ENCODE measurements at regions not wholly inside any gene's neighbourhood (a gene's known extent, or its start where the extent isn't known, plus 50 kb on each side); places are given as distances from the start of the nearest gene placed in this dataset.
A peak's percentile ranks its signal among the peaks of the same experiment; 100 is the strongest.

DNA sequence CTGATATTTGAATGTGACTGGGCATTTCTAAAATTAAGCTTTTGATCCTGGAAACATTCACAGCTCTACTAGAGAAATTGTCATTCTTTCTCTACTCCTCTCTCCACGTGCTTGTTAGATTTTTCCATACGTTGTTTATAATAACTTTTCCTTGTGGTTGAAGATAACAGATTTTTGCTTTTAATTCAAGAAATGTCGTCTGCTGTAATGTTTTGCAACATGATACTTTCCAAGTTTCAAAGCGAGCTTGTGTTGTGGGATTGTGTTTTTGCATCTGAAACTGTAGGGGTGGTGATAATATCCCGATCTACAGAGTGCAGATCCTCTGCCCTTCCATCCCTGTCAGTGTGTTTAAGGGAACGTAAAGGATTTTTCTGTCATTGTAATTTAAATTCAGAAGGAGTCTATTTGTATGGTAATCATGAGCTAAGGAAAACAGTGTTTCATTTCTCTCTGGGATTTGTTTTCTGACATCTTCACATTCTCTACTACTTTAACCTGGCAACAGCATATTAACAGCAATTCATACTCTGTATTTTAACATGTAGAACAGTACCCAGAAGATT lies 321.4 kb downstream of the FAT3 start:
- H4K20me1 ChIP-seq (ENCODE audit: insufficient read depth): no peaks in the 10 kb centered on the region
- no peaks in the 10 kb centered on the region for H3K36me3 ChIP-seq (ENCODE audit: insufficient read depth, low read length)
- peak overlapping the region; percentile 18 for H3K9ac ChIP-seq (ENCODE audit: low read length)
- H3K79me2 ChIP-seq (replicated peaks; ENCODE audit: insufficient read depth, low read length): no peaks in the 10 kb centered on the region
- no peaks in the 10 kb centered on the region for H3K9me2 ChIP-seq (ENCODE audit: insufficient read depth, low read length)
- H3K4me2 ChIP-seq (ENCODE audit: low read length): peak overlapping the region; percentile 38
- peaks cover 4% of the 10 kb centered on the region for H3F3A ChIP-seq (ENCODE audit: insufficient read depth, low read length, poor library complexity, severe bottlenecking)
- peak; percentile 36 for TF ChIP-seq POLR2AphosphoS5 (IDR thresholded peaks at IDR 0.05)
- TF ChIP-seq EP300 (conservative IDR thresholded peaks at IDR 0.05; ENCODE audit: poor library complexity, severe bottlenecking): peak; percentile 81
- TF ChIP-seq, protein P1, sequence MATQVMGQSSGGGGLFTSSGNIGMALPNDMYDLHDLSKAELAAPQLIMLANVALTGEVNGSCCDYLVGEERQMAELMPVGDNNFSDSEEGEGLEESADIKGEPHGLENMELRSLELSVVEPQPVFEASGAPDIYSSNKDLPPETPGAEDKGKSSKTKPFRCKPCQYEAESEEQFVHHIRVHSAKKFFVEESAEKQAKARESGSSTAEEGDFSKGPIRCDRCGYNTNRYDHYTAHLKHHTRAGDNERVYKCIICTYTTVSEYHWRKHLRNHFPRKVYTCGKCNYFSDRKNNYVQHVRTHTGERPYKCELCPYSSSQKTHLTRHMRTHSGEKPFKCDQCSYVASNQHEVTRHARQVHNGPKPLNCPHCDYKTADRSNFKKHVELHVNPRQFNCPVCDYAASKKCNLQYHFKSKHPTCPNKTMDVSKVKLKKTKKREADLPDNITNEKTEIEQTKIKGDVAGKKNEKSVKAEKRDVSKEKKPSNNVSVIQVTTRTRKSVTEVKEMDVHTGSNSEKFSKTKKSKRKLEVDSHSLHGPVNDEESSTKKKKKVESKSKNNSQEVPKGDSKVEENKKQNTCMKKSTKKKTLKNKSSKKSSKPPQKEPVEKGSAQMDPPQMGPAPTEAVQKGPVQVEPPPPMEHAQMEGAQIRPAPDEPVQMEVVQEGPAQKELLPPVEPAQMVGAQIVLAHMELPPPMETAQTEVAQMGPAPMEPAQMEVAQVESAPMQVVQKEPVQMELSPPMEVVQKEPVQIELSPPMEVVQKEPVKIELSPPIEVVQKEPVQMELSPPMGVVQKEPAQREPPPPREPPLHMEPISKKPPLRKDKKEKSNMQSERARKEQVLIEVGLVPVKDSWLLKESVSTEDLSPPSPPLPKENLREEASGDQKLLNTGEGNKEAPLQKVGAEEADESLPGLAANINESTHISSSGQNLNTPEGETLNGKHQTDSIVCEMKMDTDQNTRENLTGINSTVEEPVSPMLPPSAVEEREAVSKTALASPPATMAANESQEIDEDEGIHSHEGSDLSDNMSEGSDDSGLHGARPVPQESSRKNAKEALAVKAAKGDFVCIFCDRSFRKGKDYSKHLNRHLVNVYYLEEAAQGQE (IDR thresholded peaks at IDR 0.05; ENCODE audit: borderline replicate concordance): peak; percentile 62
- no peak for TF ChIP-seq EZH2 (IDR thresholded peaks at IDR 0.05; ENCODE audit: borderline replicate concordance, insufficient read depth, low read length, poor library complexity, severe bottlenecking)
- no peak for TF ChIP-seq TAF1 (IDR thresholded peaks at IDR 0.05; ENCODE audit: low read depth)
- peak; percentile 26 for TF ChIP-seq SMC3 (conservative IDR thresholded peaks at IDR 0.05; ENCODE audit: poor library complexity)
- H3K27ac ChIP-seq (ENCODE audit: low read length): peak overlapping the region; percentile 66
- H3K9me3 ChIP-seq (ENCODE audit: low read length): no peaks in the 10 kb centered on the region
- peak overlapping the region; percentile 24 for H3K4me3 ChIP-seq (ENCODE audit: low read length)
- no peaks in the 10 kb centered on the region for H3K27me3 ChIP-seq (ENCODE audit: insufficient read depth, low read depth, low read length)
- no peak overlapping the region for H2AFZ ChIP-seq (ENCODE audit: low read depth, low read length)

DNA sequence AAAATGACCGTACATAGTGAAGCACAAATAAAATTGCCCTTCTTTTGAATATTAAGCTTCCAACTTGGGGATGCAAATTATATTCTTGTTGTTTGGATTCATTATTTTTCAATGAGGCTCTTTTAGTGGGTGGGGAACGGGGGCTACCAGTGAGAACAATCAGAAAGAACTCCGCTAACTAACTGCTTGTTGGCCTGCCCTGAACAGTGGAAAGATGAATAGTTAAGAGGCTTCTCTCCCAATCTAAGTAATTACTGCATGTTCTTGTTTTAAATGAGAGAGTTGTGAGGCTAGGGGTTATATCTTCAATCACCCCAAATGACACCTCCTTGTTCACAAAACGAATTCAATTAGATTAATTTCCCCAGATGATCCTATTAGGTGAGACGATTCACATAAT lies 322.0 kb downstream of the FAT3 start:
- Histone ChIP-seq H3K4me2 (ENCODE audit: low read length) (peak overlapping the region; percentile 38), H3K9me2 (ENCODE audit: insufficient read depth, low read length) (no peaks in the 10 kb centered on the region), H3K4me3 (ENCODE audit: low read length) (peak overlapping the region; percentile 24), H2AFZ (ENCODE audit: low read depth, low read length) (no peak overlapping the region), H3K27me3 (ENCODE audit: insufficient read depth, low read depth, low read length) (no peaks in the 10 kb centered on the region), H3K36me3 (ENCODE audit: insufficient read depth, low read length) (no peaks in the 10 kb centered on the region), H3K27ac (ENCODE audit: low read length) (peak overlapping the region; percentile 66), H3F3A (ENCODE audit: insufficient read depth, low read length, poor library complexity, severe bottlenecking) (peaks cover 4% of the 10 kb centered on the region), H4K20me1 (ENCODE audit: insufficient read depth) (no peaks in the 10 kb centered on the region), H3K9me3 (ENCODE audit: low read length) (no peaks in the 10 kb centered on the region), H3K9ac (ENCODE audit: low read length) (peak overlapping the region; percentile 18), H3K79me2 (replicated peaks; ENCODE audit: insufficient read depth, low read length) (peaks cover 1% of the 10 kb centered on the region)
- TF ChIP-seq, protein P2, sequence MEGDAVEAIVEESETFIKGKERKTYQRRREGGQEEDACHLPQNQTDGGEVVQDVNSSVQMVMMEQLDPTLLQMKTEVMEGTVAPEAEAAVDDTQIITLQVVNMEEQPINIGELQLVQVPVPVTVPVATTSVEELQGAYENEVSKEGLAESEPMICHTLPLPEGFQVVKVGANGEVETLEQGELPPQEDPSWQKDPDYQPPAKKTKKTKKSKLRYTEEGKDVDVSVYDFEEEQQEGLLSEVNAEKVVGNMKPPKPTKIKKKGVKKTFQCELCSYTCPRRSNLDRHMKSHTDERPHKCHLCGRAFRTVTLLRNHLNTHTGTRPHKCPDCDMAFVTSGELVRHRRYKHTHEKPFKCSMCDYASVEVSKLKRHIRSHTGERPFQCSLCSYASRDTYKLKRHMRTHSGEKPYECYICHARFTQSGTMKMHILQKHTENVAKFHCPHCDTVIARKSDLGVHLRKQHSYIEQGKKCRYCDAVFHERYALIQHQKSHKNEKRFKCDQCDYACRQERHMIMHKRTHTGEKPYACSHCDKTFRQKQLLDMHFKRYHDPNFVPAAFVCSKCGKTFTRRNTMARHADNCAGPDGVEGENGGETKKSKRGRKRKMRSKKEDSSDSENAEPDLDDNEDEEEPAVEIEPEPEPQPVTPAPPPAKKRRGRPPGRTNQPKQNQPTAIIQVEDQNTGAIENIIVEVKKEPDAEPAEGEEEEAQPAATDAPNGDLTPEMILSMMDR (IDR thresholded peaks at IDR 0.05; ENCODE audit: poor library complexity, severe bottlenecking): no peak
- TF ChIP-seq RAD21 (conservative IDR thresholded peaks at IDR 0.05) (no peak), TAF1 (IDR thresholded peaks at IDR 0.05; ENCODE audit: low read depth) (no peak), POLR2AphosphoS5 (IDR thresholded peaks at IDR 0.05) (no peak), MXI1 (conservative IDR thresholded peaks at IDR 0.05; ENCODE audit: poor library complexity, severe bottlenecking) (no peak), EZH2 (IDR thresholded peaks at IDR 0.05; ENCODE audit: borderline replicate concordance, insufficient read depth, low read length, poor library complexity, severe bottlenecking) (no peak), SMC3 (conservative IDR thresholded peaks at IDR 0.05; ENCODE audit: poor library complexity) (no peak)

Data from neural cell (in vitro differentiated cells).